ENCODE measurements at regions not wholly inside any gene's neighbourhood (a gene's known extent, or its start where the extent isn't known, plus 50 kb on each side); places are given as distances from the start of the nearest gene placed in this dataset.

- no peaks in the 10 kb centered on the region for H3K36me3 ChIP-seq (ENCODE audit: insufficient read depth)
- no peaks in the 10 kb centered on the region for H4K20me1 ChIP-seq (ENCODE audit: insufficient read depth)
- H3K4me1 ChIP-seq (ENCODE audit: low read depth, poor library complexity, severe bottlenecking) = no peaks in the 10 kb centered on the region
- H2AFZ ChIP-seq (ENCODE audit: low read depth) = no peak overlapping the region
- H3K9ac ChIP-seq = no peak overlapping the region
- no peak for TF ChIP-seq CTCF (conservative IDR thresholded peaks at IDR 0.05; ENCODE audit: low read depth, low read length)
- no peak overlapping the region for H3K27ac ChIP-seq
- H3K4me3 ChIP-seq (IDR thresholded peaks at IDR 0.05; ENCODE audit: insufficient read depth, low read depth, low read length) = no peak overlapping the region
- H3K27me3 ChIP-seq (ENCODE audit: insufficient read depth, low read depth) = no peaks in the 10 kb centered on the region
- H3K79me2 ChIP-seq (ENCODE audit: insufficient read depth, low read depth) = no peaks in the 10 kb centered on the region
- H3K4me2 ChIP-seq = no peak overlapping the region
Measured at GRCh38 chr3:16121391-16121790, 53.1 kb upstream of the GALNT15 start.

DNA sequence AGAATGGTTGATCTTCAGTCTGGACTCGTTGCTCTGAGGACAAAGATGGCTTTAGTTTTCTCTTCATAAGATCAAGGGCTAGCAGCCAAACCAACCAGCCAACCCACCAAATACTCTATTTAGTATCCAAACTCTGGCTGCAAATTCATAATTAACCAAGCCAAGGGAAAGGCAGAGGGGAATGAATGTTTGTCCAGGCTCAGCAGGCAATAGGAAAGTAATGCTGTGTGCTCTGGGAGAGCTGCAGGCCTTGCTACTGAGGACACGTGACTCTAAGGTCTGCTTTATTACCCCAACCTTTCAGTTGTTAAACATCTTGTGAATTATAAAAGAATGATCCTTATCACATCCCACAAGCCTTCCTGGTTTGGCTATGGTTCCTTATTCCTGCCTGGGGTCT, 52.3 kb upstream of the GALNT15 start:
- Histone ChIP-seq H3K4me1 (ENCODE audit: low read depth, poor library complexity, severe bottlenecking) (no peaks in the 10 kb centered on the region), H2AFZ (ENCODE audit: low read depth) (no peak overlapping the region), H3K4me2 (no peak overlapping the region), H3K79me2 (ENCODE audit: insufficient read depth, low read depth) (no peaks in the 10 kb centered on the region), H3K36me3 (ENCODE audit: insufficient read depth) (no peaks in the 10 kb centered on the region), H3K4me3 (IDR thresholded peaks at IDR 0.05; ENCODE audit: insufficient read depth, low read depth, low read length) (no peak overlapping the region), H3K27ac (no peak overlapping the region), H3K27me3 (ENCODE audit: insufficient read depth, low read depth) (no peaks in the 10 kb centered on the region), H3K9ac (no peak overlapping the region), H4K20me1 (ENCODE audit: insufficient read depth) (no peaks in the 10 kb centered on the region)
- no peak for TF ChIP-seq CTCF (conservative IDR thresholded peaks at IDR 0.05; ENCODE audit: low read depth, low read length)

- H2AFZ ChIP-seq (ENCODE audit: low read depth) = no peak overlapping the region
- H3K36me3 ChIP-seq (ENCODE audit: insufficient read depth) = no peaks in the 10 kb centered on the region
- no peak overlapping the region for H3K4me3 ChIP-seq (IDR thresholded peaks at IDR 0.05; ENCODE audit: insufficient read depth, low read depth, low read length)
- H3K27ac ChIP-seq = no peak overlapping the region
- no peak for TF ChIP-seq CTCF (conservative IDR thresholded peaks at IDR 0.05; ENCODE audit: low read depth, low read length)
- H3K4me2 ChIP-seq = no peak overlapping the region
- no peaks in the 10 kb centered on the region for H4K20me1 ChIP-seq (ENCODE audit: insufficient read depth)
- H3K9ac ChIP-seq = no peak overlapping the region
- H3K79me2 ChIP-seq (ENCODE audit: insufficient read depth, low read depth) = no peaks in the 10 kb centered on the region
- no peaks in the 10 kb centered on the region for H3K4me1 ChIP-seq (ENCODE audit: low read depth, poor library complexity, severe bottlenecking)
- H3K27me3 ChIP-seq (ENCODE audit: insufficient read depth, low read depth) = no peaks in the 10 kb centered on the region
Measured at GRCh38 chr3:16122661-16123060, 51.8 kb upstream of the GALNT15 start.

DNA sequence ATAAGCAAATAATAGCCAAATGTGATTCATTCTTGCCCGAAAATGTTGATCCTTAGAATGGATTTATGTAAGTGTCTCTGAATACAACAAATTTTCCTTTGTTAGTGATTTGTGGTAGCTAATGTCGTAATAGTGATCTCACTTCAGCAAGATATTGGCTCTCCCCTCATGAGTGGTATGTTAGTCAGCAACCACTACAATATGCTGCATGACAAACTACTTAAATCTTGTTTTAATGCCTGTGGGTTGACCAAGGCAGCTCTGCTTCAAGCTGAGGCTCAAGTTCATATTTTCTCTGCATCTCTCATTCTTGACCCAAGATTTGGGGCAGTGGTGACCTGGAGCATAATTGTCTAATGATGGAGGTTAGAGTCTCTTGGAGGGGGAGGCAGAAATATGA, 49.8 kb upstream of the GALNT15 start:
- Histone ChIP-seq H3K4me3 (IDR thresholded peaks at IDR 0.05; ENCODE audit: insufficient read depth, low read depth, low read length) (no peak overlapping the region), H3K9ac (no peak overlapping the region), H3K36me3 (ENCODE audit: insufficient read depth) (no peaks in the 10 kb centered on the region), H3K4me2 (no peak overlapping the region), H3K27me3 (ENCODE audit: insufficient read depth, low read depth) (no peaks in the 10 kb centered on the region), H3K27ac (no peak overlapping the region), H3K4me1 (ENCODE audit: low read depth, poor library complexity, severe bottlenecking) (no peaks in the 10 kb centered on the region), H2AFZ (ENCODE audit: low read depth) (no peak overlapping the region), H3K79me2 (ENCODE audit: insufficient read depth, low read depth) (no peaks in the 10 kb centered on the region), H4K20me1 (ENCODE audit: insufficient read depth) (no peaks in the 10 kb centered on the region)
- TF ChIP-seq CTCF (conservative IDR thresholded peaks at IDR 0.05; ENCODE audit: low read depth, low read length) = no peak
